Erythroblast (primary cell): ENCODE measurements at regions not wholly inside any gene's neighbourhood (a gene's known extent, or its start where the extent isn't known, plus 50 kb on each side); places are given as distances from the start of the nearest gene placed in this dataset.

Experiments used
- GATA1 ChIP-seq: IDR thresholded peaks from 2 replicates; pipeline ENCODE4 v1.6.1; 2011; ENCODE audit warnings: low read depth, mild to moderate bottlenecking, control low read depth, low read length, moderate library complexity
- POLR2A ChIP-seq: IDR thresholded peaks from 2 replicates; pipeline ENCODE4 v1.6.1; 2011; ENCODE audit warnings: mild to moderate bottlenecking, low read length

DNA sequence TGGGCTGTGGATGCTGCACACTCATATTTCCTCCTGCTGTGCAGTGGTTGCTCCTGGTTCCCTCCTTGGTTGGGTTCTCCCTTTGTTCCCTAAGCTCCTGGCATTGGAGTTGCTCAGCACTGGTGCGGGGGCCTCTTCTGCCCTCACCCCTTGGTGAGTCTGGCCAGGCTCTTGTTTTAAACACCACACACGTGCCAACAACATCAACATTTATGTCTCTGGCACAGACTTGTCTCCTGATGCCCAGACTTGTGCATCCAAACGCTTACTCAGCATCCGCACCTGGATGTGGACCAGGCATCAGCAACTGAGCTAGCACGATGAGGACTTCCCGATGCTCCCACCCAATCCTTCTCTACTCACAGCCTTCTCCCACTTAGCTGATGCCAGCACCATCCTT, 627.6 kb downstream of the NPHP4 start:
- no peak for TF ChIP-seq POLR2A
- TF ChIP-seq GATA1 = no peak
